K562 (cell line): ENCODE measurements at regions not wholly inside any gene's neighbourhood (a gene's known extent, or its start where the extent isn't known, plus 50 kb on each side); places are given as distances from the start of the nearest gene placed in this dataset.

Source experiments
- ATAC-seq: fragments of 200-7000 bp; cut with Tn5 transposase; 3 replicates; pipeline ENCODE4 v1.9.1; 2020; ENCODE audit warnings: moderate library complexity
- BruUV-seq: library from RNA; stranded (reverse); fragments of 400-500 nt; replicated peaks from 2 replicates; lab custom pipeline; 2021; lab: Mats Ljungman, UMichigan
- CTCF ChIA-PET: fragments of 300-600 bp; formaldehyde crosslinking; extraction: SDS; loops from one replicate; lab custom pipeline; 2021; ENCODE audit warnings: low intra/inter-chr PET ratio; lab: Yijun Ruan, JAX
- POLR2A ChIA-PET: fragments of 300-600, 350-650 bp; sonication (Branson Sonifier 250); formaldehyde crosslinking; extraction: SDS; loops from one replicate; lab custom pipeline; 2021; ENCODE audit warnings: antibody characterized with exemption, inconsistent platforms; lab: Yijun Ruan, JAX
- DNase-seq, 4 experiments: peaks; one replicate each; pipeline versions ENCODE4 v3.0.0 to v3.0.0-alpha.2; 2011 to 2018; ENCODE audit warnings: low spot score in 3 of 4, mixed read lengths in 3 of 4; ENCODE audit errors: extremely low read depth in 1 of 4
- FAIRE-seq: peaks from 2 replicates; lab custom pipeline; 2011; peaks lifted over from hg19 to GRCh38; lab: Jason Lieb, UNC
- H2AFZ ChIP-seq: 2 replicates; pipeline ENCODE4 v1.6.0; 2011; ENCODE audit warnings: low read depth, low read length, control low read depth, inconsistent platforms
- H3K27ac ChIP-seq: fragments of 200-600 bp; 3 replicates; pipeline ENCODE4 v1.8.0; 2011; ENCODE audit warnings: low read depth, mild to moderate bottlenecking, control low read depth, inconsistent platforms, low read length, moderate library complexity, mixed read lengths; ENCODE audit errors: extremely low read depth
- H3K27me3 ChIP-seq, 2 experiments: fragments of 300-600 bp in 1 of 2; 2 replicates in 1 of 2; 3 replicates in 1 of 2; pipeline versions ENCODE4 v1.6.0 to v1.8.0; 2011; ENCODE audit warnings: inconsistent platforms in 2 of 2, low read length in 2 of 2, mild to moderate bottlenecking in 1 of 2, mixed read lengths in 1 of 2, moderate library complexity in 1 of 2; ENCODE audit not compliant: control insufficient read depth in 2 of 2, insufficient read depth in 2 of 2
- H3K36me3 ChIP-seq: fragments of 300-600 bp; 3 replicates; pipeline ENCODE4 v1.8.0; 2011; ENCODE audit warnings: mild to moderate bottlenecking, low read length, inconsistent platforms; ENCODE audit not compliant: control insufficient read depth, insufficient read depth
- H3K4me1 ChIP-seq, 2 experiments: fragments of 200-600 bp in 1 of 2; replicated peaks in 1 of 2; 2 replicates in 1 of 2; 3 replicates in 1 of 2; pipeline versions ENCODE4 v1.5.1 to v1.8.0; 2011; ENCODE audit warnings: inconsistent platforms in 2 of 2, low read length in 2 of 2, mild to moderate bottlenecking in 1 of 2, mixed read lengths in 1 of 2, moderate library complexity in 1 of 2; ENCODE audit not compliant: control insufficient read depth in 2 of 2, insufficient read depth in 2 of 2
- H3K4me2 ChIP-seq: 2 replicates; pipeline ENCODE4 v1.6.1; 2011; ENCODE audit warnings: low read length, control low read depth, inconsistent platforms, mixed read lengths; ENCODE audit not compliant: insufficient read depth
- H3K4me3 ChIP-seq: fragments of 200-600 bp; sonication (generic), shearing (Covaris generic); 2 replicates; pipeline ENCODE4 v1.5.1; 2016; ENCODE audit warnings: control low read depth, inconsistent platforms
- H3K79me2 ChIP-seq: fragments of 200-600 bp; 3 replicates; pipeline ENCODE4 v1.8.0; 2011; ENCODE audit warnings: low read length, inconsistent platforms; ENCODE audit not compliant: control insufficient read depth, insufficient read depth
- H3K9ac ChIP-seq, 2 experiments: 2 replicates each; pipeline versions ENCODE4 v1.6.0 to v1.6.1; 2011; ENCODE audit warnings: low read depth in 2 of 2, low read length in 2 of 2, control low read depth in 1 of 2, inconsistent platforms in 1 of 2, mild to moderate bottlenecking in 1 of 2, mixed read lengths in 1 of 2; ENCODE audit not compliant: insufficient read depth in 1 of 2
- H3K9me1 ChIP-seq: one replicate; pipeline ENCODE4 v1.6.0; 2011; ENCODE audit warnings: inconsistent platforms, mild to moderate bottlenecking, low read length, moderate library complexity; ENCODE audit not compliant: control insufficient read depth, insufficient read depth
- H3K9me3 ChIP-seq: replicated peaks from 2 replicates; pipeline ENCODE4 v1.5.1; 2011; ENCODE audit warnings: low read depth, low read length, inconsistent platforms; ENCODE audit not compliant: control insufficient read depth, insufficient read depth
- H4K20me1 ChIP-seq: replicated peaks from 2 replicates; pipeline ENCODE4 v1.6.1; 2011; ENCODE audit warnings: low read length, inconsistent platforms, mixed read lengths; ENCODE audit not compliant: control insufficient read depth, insufficient read depth
- ATF3 ChIP-seq, 2 experiments: fragments of 450-650 bp in 1 of 2; sonication (generic) in 1 of 2; formaldehyde crosslinking in 1 of 2; IDR thresholded peaks in 1 of 2; conservative IDR thresholded peaks in 1 of 2; 2 replicates each; pipeline versions ENCODE4 v1.6.1 to v1.8.1; 2016 to 2023; ENCODE audit warnings: mild to moderate bottlenecking in 2 of 2, moderate library complexity in 2 of 2, inconsistent platforms in 1 of 2, missing genetic modification reagents in 1 of 2
- CHD2 ChIP-seq: IDR thresholded peaks from 2 replicates; pipeline ENCODE4 v1.6.1; 2011; ENCODE audit warnings: low read depth, low read length
- DMBX1 ChIP-seq: fragments of 250-450 bp; sonication (Bioruptor Pico); IDR thresholded peaks from 2 replicates; pipeline ENCODE4 v1.8.0; 2022; ENCODE audit warnings: inconsistent platforms, mild to moderate bottlenecking, moderate library complexity, borderline replicate concordance
- E2F3 ChIP-seq: fragments of 250-450 bp; sonication (Bioruptor Pico); IDR thresholded peaks from 2 replicates; pipeline ENCODE4 v1.4.0; 2020; ENCODE audit warnings: mild to moderate bottlenecking
- FOXA3 ChIP-seq, 2 experiments: fragments of 450-650 bp in 1 of 2; sonication (generic) in 1 of 2; formaldehyde crosslinking; IDR thresholded peaks in 1 of 2; conservative IDR thresholded peaks in 1 of 2; 2 replicates each; pipeline versions ENCODE4 v1.4.0 to v1.8.0; 2020 to 2022; ENCODE audit warnings: mild to moderate bottlenecking in 2 of 2, missing genetic modification reagents in 1 of 2
- GTF2E2 ChIP-seq: fragments of 200-800 bp; sonication (Bioruptor generic); IDR thresholded peaks from 2 replicates; pipeline ENCODE4 v1.6.1; 2016; ENCODE audit warnings: missing genetic modification characterization, missing compliant biosample characterization
- MECOM ChIP-seq: fragments of 250-450 bp; sonication (Bioruptor Pico); IDR thresholded peaks from 2 replicates; pipeline ENCODE4 v1.8.0; 2022; ENCODE audit warnings: inconsistent platforms
- NCOA1 ChIP-seq: fragments of 450-650 bp; IDR thresholded peaks from 2 replicates; pipeline ENCODE4 v1.6.1; 2016; ENCODE audit warnings: low read depth
- NCOA6 ChIP-seq: fragments of 450-650 bp; IDR thresholded peaks from 2 replicates; pipeline ENCODE4 v1.6.1; 2017; ENCODE audit warnings: mild to moderate bottlenecking
- NFRKB ChIP-seq: fragments of 450-650 bp; IDR thresholded peaks from 2 replicates; pipeline ENCODE4 v1.6.1; 2016; ENCODE audit warnings: low read depth
- SRF ChIP-seq, 2 experiments: fragments of 250-450, 450-650 bp in 1 of 2; sonication (Bioruptor Pico) in 1 of 2; sonication (generic) in 1 of 2; formaldehyde crosslinking; IDR thresholded peaks; 2 replicates each; pipeline versions ENCODE4 v1.5.0 to v1.5.1; 2020 to 2022; ENCODE audit warnings: mild to moderate bottlenecking in 1 of 2, missing genetic modification reagents in 1 of 2
- ZNF282 ChIP-seq: sonication (generic); formaldehyde crosslinking; IDR thresholded peaks from 2 replicates; pipeline ENCODE4 v1.8.1; 2023; ENCODE audit warnings: missing genetic modification reagents
- ZNF511 ChIP-seq: sonication (generic); formaldehyde crosslinking; IDR thresholded peaks from 2 replicates; pipeline ENCODE4 v1.8.0; 2022; ENCODE audit warnings: mild to moderate bottlenecking, missing genetic modification reagents
- ZNF518B ChIP-seq: fragments of 250-450 bp; sonication (Bioruptor Pico); IDR thresholded peaks from 2 replicates; pipeline ENCODE4 v1.5.0; 2021; ENCODE audit warnings: mild to moderate bottlenecking, moderate library complexity
- ZNF639 ChIP-seq, 2 experiments: fragments of 200-800 bp in 1 of 2; sonication (Bioruptor generic) in 1 of 2; sonication (generic) in 1 of 2; formaldehyde crosslinking in 1 of 2; IDR thresholded peaks in 1 of 2; conservative IDR thresholded peaks in 1 of 2; 2 replicates each; pipeline versions ENCODE4 v1.5.0 to v1.6.1; 2016 to 2020; ENCODE audit warnings: missing compliant biosample characterization in 1 of 2, missing genetic modification characterization in 1 of 2, missing genetic modification reagents in 1 of 2
- WGBS: fragments of 100-300 bp; shearing (Covaris generic); methylation state at CpG from one replicate; pipeline ENCODE4 v1.1.6; 2016; ENCODE audit warnings: low coverage, mixed read lengths; ENCODE audit not compliant: insufficient coverage; ENCODE audit errors: missing lambda C conversion rate; 5-methylcytosine and 5-hydroxymethylcytosine counted together
- in situ Hi-C: fragments of 300-500 bp; cut with MboI; formaldehyde crosslinking; loops from 4 replicates; pipeline ENCODE4 v1.15.0; 2018; ENCODE audit warnings: inconsistent platforms, mixed read lengths
- intact Hi-C: fragments of 100-400 bp; cut with micrococcal nuclease; formaldehyde crosslinking; loops from 2 replicates; pipeline ENCODE4 v1.14.2; 2022

- 3% methylated on average over 5 of the region's 5 CpGs for WGBS
- in situ Hi-C loops, result no loop called here
- TF ChIP-seq CHD2 (no peak), ZNF282 (CRISPR knock-in tag) (no peak), GTF2E2 (no peak), ATF3 (IDR thresholded peaks at IDR 0.05) (no peak), ATF3 (CRISPR knock-in tag; conservative IDR thresholded peaks at IDR 0.05) (no peak), FOXA3 (CRISPR knock-in tag; conservative IDR thresholded peaks at IDR 0.05 in 1 of 2, IDR thresholded peaks at IDR 0.05 in 1 of 2) (no peak), MECOM (CRISPR knock-in tag) (no peak), NCOA6 (no peak), NCOA1 (no peak), ZNF518B (CRISPR knock-in tag) (no peak), SRF (CRISPR knock-in tag; IDR thresholded peaks at IDR 0.05) (no peak), NFRKB (no peak), ZNF639 (CRISPR knock-in tag; conservative IDR thresholded peaks at IDR 0.05 in 1 of 2, IDR thresholded peaks at IDR 0.05 in 1 of 2) (no peak), E2F3 (CRISPR knock-in tag) (no peak), ZNF511 (CRISPR knock-in tag) (no peak), DMBX1 (CRISPR knock-in tag) (no peak)
These were observed 224.9 kb downstream of the MAT2B start for GRCh38 chr5:163730206-163730756.

More at GRCh38 chr5:163730206-163730756, 224.9 kb downstream of the MAT2B start:
- no peaks in the 10 kb centered on the region for H3K4me1 ChIP-seq
- ChIA-PET POLR2A (no interaction called here), CTCF (no interaction called here)
- H3K9ac ChIP-seq, result no peak overlapping the region
- no peak overlapping the region for H2AFZ ChIP-seq
- intact Hi-C loops, result no loop called here
- H4K20me1 ChIP-seq, result no peaks in the 10 kb centered on the region
- no peaks in the 10 kb centered on the region for H3K9me1 ChIP-seq
- no peak overlapping the region for H3K4me2 ChIP-seq
- H3K79me2 ChIP-seq, result no peaks in the 10 kb centered on the region
- no peak overlapping the region for H3K27ac ChIP-seq
- FAIRE-seq (no peak), ATAC-seq (no peak), DNase-seq (no peak)
- no TSS peak for BruUV-seq
- H3K9me3 ChIP-seq, result no peaks in the 10 kb centered on the region; the same call in 1 of the 2 replicates
- no peaks in the 10 kb centered on the region for H3K27me3 ChIP-seq
- H3K4me3 ChIP-seq, result no peak overlapping the region
- no peaks in the 10 kb centered on the region for H3K36me3 ChIP-seq
